Activated B cell treated with CpG ODN at 0.5 μM for 24 hours (primary cell): ENCODE measurements at regions not wholly inside any gene's neighbourhood (a gene's known extent, or its start where the extent isn't known, plus 50 kb on each side); places are given as distances from the start of the nearest gene placed in this dataset.

ENCODE experiments used
- ATAC-seq: fragments of 200-7000 bp; cut with Tn5 transposase; one replicate; pipeline ENCODE4 v1.10.0; 2021; ENCODE audit warnings: low read depth, mild to moderate bottlenecking, moderate library complexity
- CTCF ChIA-PET: fragments of 350-600 bp; sonication (Branson Sonifier 250); formaldehyde crosslinking; loops from one replicate; lab custom pipeline; 2021; ENCODE audit warnings: antibody characterized with exemption; lab: Charles Lee
- POLR2A ChIA-PET: fragments of 350-600 bp; sonication (Branson Sonifier 250); formaldehyde crosslinking; loops from one replicate; lab custom pipeline; 2021; ENCODE audit warnings: antibody characterized with exemption; lab: Charles Lee
- DNase-seq: peaks from one replicate; pipeline ENCODE4 v3.0.0; 2022
- H3K27ac Mint-ChIP-seq: one replicate; pipeline ENCODE4 v1.8.0; 2020; ENCODE audit warnings: mixed read lengths
- H3K27me3 Mint-ChIP-seq: one replicate; pipeline ENCODE4 v1.8.0; 2021; ENCODE audit warnings: mixed read lengths
- H3K36me3 Mint-ChIP-seq: one replicate; pipeline ENCODE4 v1.8.0; 2021; ENCODE audit warnings: low read depth, mixed read lengths
- H3K4me1 Mint-ChIP-seq: one replicate; pipeline ENCODE4 v1.8.0; 2021; ENCODE audit warnings: mixed read lengths
- H3K4me3 Mint-ChIP-seq: one replicate; pipeline ENCODE4 v1.8.0; 2020; ENCODE audit warnings: mild to moderate bottlenecking, mixed read lengths
- H3K9me3 Mint-ChIP-seq: one replicate; pipeline ENCODE4 v1.8.0; 2020; ENCODE audit warnings: mixed read lengths
- CTCF ChIP-seq: fragments of 200-600 bp; IDR thresholded peaks from one replicate; pipeline ENCODE4 v1.8.0; 2022; ENCODE audit warnings: antibody characterized with exemption, mild to moderate bottlenecking
- intact Hi-C: fragments of 100-400 bp; cut with micrococcal nuclease; formaldehyde crosslinking; loops from one replicate; pipeline ENCODE4 v1.15.1; 2024

GRCh38 chr17:77033892-77034404 is 106.8 kb upstream of the SEC14L1 start:
- no peak for TF ChIP-seq CTCF
- intact Hi-C loops, result no loop called here
- no peak overlapping the region for H3K27ac Mint-ChIP-seq
- peaks cover 15% of the 10 kb centered on the region for H3K4me1 Mint-ChIP-seq
- H3K9me3 Mint-ChIP-seq, result peaks cover 6% of the 10 kb centered on the region
- H3K27me3 Mint-ChIP-seq, result peaks cover 21% of the 10 kb centered on the region
- POLR2A ChIA-PET, result no interaction called here
- H3K4me3 Mint-ChIP-seq, result no peak overlapping the region
- ATAC-seq (no peak), DNase-seq (no peak)
- CTCF ChIA-PET, result no interaction called here
- peaks cover 2% of the 10 kb centered on the region for H3K36me3 Mint-ChIP-seq

- ChIA-PET CTCF (no interaction called here), POLR2A (no interaction called here)
- Mint-ChIP-seq H3K9me3 (peaks cover 6% of the 10 kb centered on the region), H3K4me1 (peaks cover 15% of the 10 kb centered on the region), H3K27ac (no peak overlapping the region), H3K4me3 (no peak overlapping the region), H3K27me3 (peaks cover 26% of the 10 kb centered on the region), H3K36me3 (peaks cover 2% of the 10 kb centered on the region)
- intact Hi-C loops, result no loop called here
- DNase-seq (no peak), ATAC-seq (no peak)
- no peak for TF ChIP-seq CTCF
Measured at GRCh38 chr17:77034677-77035424, 105.9 kb upstream of the SEC14L1 start.

- DNase-seq, result no peak
- Mint-ChIP-seq H3K36me3 (peaks cover 2% of the 10 kb centered on the region), H3K4me3 (no peak overlapping the region), H3K27me3 (peaks cover 26% of the 10 kb centered on the region), H3K27ac (no peak overlapping the region), H3K9me3 (peaks cover 6% of the 10 kb centered on the region), H3K4me1 (peaks cover 15% of the 10 kb centered on the region)
- ChIA-PET CTCF (no interaction called here), POLR2A (no interaction called here)
- intact Hi-C loops, result no loop called here
- ATAC-seq, result no peak
- no peak for TF ChIP-seq CTCF
Measured at GRCh38 chr17:77035526-77035925, 105.2 kb upstream of the SEC14L1 start.

GRCh38 chr17:77036136-77036840 is 104.5 kb upstream of the SEC14L1 start:
- H3K36me3 Mint-ChIP-seq, result peaks cover 2% of the 10 kb centered on the region
- no peak overlapping the region for H3K4me3 Mint-ChIP-seq
- POLR2A ChIA-PET, result no interaction called here
- peaks cover 6% of the 10 kb centered on the region for H3K9me3 Mint-ChIP-seq
- H3K27ac Mint-ChIP-seq, result no peak overlapping the region
- intact Hi-C loops, result no loop called here
- ATAC-seq (no peak), DNase-seq (no peak)
- TF ChIP-seq CTCF, result no peak
- H3K27me3 Mint-ChIP-seq, result peaks cover 26% of the 10 kb centered on the region
- peaks cover 15% of the 10 kb centered on the region for H3K4me1 Mint-ChIP-seq
- CTCF ChIA-PET, result interaction anchor here (0.7 to 2.0 kb wide), 4 partner anchors 20 to 168 kb away, joined by 3 to 8 read pairs (median 4); partner anchors contain the start of gene MGAT5B

GRCh38 chr17:77036841-77037381 is 103.9 kb upstream of the SEC14L1 start:
- DNase-seq (no peak), ATAC-seq (no peak)
- peaks cover 15% of the 10 kb centered on the region for H3K4me1 Mint-ChIP-seq
- no peak for TF ChIP-seq CTCF
- H3K27ac Mint-ChIP-seq, result no peak overlapping the region
- H3K27me3 Mint-ChIP-seq, result peaks cover 26% of the 10 kb centered on the region
- ChIA-PET CTCF (interaction anchor here (0.7 to 2.0 kb wide), 4 partner anchors 19 to 169 kb away, joined by 3 to 8 read pairs (median 4); partner anchors contain the start of gene MGAT5B), POLR2A (interaction anchor here (0.6 kb wide), 1 partner anchor 924 kb away, joined by 7 read pairs; no protein-coding TSS in a partner anchor)
- no peak overlapping the region for H3K4me3 Mint-ChIP-seq
- intact Hi-C loops, result no loop called here
- H3K9me3 Mint-ChIP-seq, result peaks cover 2% of the 10 kb centered on the region
- H3K36me3 Mint-ChIP-seq, result peaks cover 2% of the 10 kb centered on the region
